ENCODE measurements at regions not wholly inside any gene's neighbourhood (a gene's known extent, or its start where the extent isn't known, plus 50 kb on each side); places are given as distances from the start of the nearest gene placed in this dataset.

DNA sequence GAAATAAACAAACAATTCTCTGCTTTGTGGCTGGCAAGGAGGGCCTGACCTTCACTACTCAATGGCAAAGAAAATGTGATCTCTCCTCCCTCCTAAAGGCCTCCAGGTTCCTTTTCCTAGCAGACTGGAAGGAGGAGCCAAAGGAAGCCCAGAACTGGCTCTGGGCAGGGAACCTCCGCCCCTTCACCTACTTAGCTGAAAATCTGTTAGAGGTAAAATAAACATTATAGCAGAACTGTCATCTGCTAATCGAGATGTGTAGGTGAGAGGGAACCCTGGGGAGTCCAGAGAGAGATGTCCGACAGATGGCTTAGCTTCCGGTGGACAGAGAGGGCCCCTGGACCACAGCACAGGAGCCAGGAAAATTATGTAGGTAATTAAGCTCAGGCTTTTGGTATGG, 75.2 kb upstream of the KCNA3 start (continued):
- TF ChIP-seq ZBTB40 (IDR thresholded peaks at IDR 0.05) (no peak), ZBTB40 (CRISPR knock-in tag; IDR thresholded peaks at IDR 0.05) (no peak), ZUFSP (CRISPR knock-in tag; IDR thresholded peaks at IDR 0.05; ENCODE audit: borderline replicate concordance) (no peak), ZNF232 (CRISPR knock-in tag; IDR thresholded peaks at IDR 0.05; ENCODE audit: borderline replicate concordance) (no peak), NCOA1 (CRISPR knock-in tag; IDR thresholded peaks at IDR 0.05) (no peak)
